ENCODE measurements at regions not wholly inside any gene's neighbourhood (a gene's known extent, or its start where the extent isn't known, plus 50 kb on each side); places are given as distances from the start of the nearest gene placed in this dataset.

DNA sequence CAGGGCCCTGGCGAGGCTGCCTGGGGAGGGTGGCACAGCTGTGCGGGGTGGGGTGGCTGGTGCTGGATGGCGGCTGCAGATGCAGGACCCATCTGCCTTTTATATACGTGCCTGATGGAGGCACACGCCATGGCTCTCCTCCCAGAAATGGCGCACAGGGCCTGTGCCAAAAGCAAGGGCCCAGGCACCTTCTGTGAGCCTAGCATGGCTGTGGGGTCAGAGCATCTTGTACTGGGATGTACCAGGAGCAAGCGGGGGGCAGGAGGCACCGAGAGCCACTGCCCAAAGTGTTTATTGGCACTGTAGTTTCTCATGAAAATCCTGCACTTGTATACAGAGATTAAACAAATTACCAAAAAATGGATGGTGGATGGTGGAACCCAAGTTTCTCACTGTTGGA, 724.1 kb downstream of the GALR1 start:
- TF ChIP-seq, protein P1, sequence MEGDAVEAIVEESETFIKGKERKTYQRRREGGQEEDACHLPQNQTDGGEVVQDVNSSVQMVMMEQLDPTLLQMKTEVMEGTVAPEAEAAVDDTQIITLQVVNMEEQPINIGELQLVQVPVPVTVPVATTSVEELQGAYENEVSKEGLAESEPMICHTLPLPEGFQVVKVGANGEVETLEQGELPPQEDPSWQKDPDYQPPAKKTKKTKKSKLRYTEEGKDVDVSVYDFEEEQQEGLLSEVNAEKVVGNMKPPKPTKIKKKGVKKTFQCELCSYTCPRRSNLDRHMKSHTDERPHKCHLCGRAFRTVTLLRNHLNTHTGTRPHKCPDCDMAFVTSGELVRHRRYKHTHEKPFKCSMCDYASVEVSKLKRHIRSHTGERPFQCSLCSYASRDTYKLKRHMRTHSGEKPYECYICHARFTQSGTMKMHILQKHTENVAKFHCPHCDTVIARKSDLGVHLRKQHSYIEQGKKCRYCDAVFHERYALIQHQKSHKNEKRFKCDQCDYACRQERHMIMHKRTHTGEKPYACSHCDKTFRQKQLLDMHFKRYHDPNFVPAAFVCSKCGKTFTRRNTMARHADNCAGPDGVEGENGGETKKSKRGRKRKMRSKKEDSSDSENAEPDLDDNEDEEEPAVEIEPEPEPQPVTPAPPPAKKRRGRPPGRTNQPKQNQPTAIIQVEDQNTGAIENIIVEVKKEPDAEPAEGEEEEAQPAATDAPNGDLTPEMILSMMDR (IDR thresholded peaks at IDR 0.05; ENCODE audit: low read depth, low read length, poor library complexity, severe bottlenecking): no peak
- TF ChIP-seq EZH2phosphoT487 (IDR thresholded peaks at IDR 0.05; ENCODE audit: borderline replicate concordance, low read length): no peak
